ENCODE measurements at regions not wholly inside any gene's neighbourhood (a gene's known extent, or its start where the extent isn't known, plus 50 kb on each side); places are given as distances from the start of the nearest gene placed in this dataset.

- H3K79me2 ChIP-seq (ENCODE audit: control insufficient read depth, insufficient read depth, low read length), result no peaks in the 10 kb centered on the region
- 3% methylated on average over 2 of the region's 2 CpGs for WGBS (ENCODE audit: insufficient coverage, low coverage, missing lambda C conversion rate)
- CTCF ChIA-PET (ENCODE audit: low intra/inter-chr PET ratio), result no interaction called here
- TF ChIP-seq CBX8 (IDR thresholded peaks at IDR 0.05; ENCODE audit: borderline replicate concordance, extremely low read depth, low read depth, low read length, poor library complexity, severe bottlenecking), result no peak
- TF ChIP-seq TCF3 (CRISPR knock-in tag; IDR thresholded peaks at IDR 0.05), result no peak
- in situ Hi-C loops (cut with MboI) (no loop called here), intact Hi-C loops (cut with micrococcal nuclease) (no loop called here)
- no peak overlapping the region for H3K27ac ChIP-seq (ENCODE audit: extremely low read depth, low read depth, low read length)
- POLR2A ChIA-PET, result no interaction called here
- H3K9me3 ChIP-seq (replicated peaks; ENCODE audit: control insufficient read depth, insufficient read depth, low read depth, low read length), result no peaks in the 10 kb centered on the region
- H3K36me3 ChIP-seq (ENCODE audit: control insufficient read depth, insufficient read depth, low read length), result no peaks in the 10 kb centered on the region
- no peaks in the 10 kb centered on the region for H3K4me1 ChIP-seq (replicated peaks in 1 of 2; ENCODE audit: control insufficient read depth in 2 of 2, insufficient read depth in 2 of 2, low read length in 2 of 2)
- H3K27me3 ChIP-seq (ENCODE audit: control insufficient read depth in 2 of 2, insufficient read depth in 2 of 2, low read length in 2 of 2), result no peaks in the 10 kb centered on the region
- no peak overlapping the region for H3K4me2 ChIP-seq (ENCODE audit: insufficient read depth, low read length)
- FAIRE-seq (no peak), DNase-seq (ENCODE audit: extremely low read depth in 1 of 4, low spot score in 3 of 4) (no peak), ATAC-seq (no peak)
- BruUV-seq (replicated peaks), result no TSS peak
- no peak overlapping the region for H3K4me3 ChIP-seq
- no peaks in the 10 kb centered on the region for H4K20me1 ChIP-seq (replicated peaks; ENCODE audit: control insufficient read depth, insufficient read depth, low read length)
- H3K9me1 ChIP-seq (ENCODE audit: control insufficient read depth, insufficient read depth, low read length), result no peaks in the 10 kb centered on the region
- no peak overlapping the region for H3K9ac ChIP-seq (ENCODE audit: insufficient read depth in 1 of 2, low read depth in 2 of 2, low read length in 2 of 2)
- no peak overlapping the region for H2AFZ ChIP-seq (ENCODE audit: low read depth, low read length)
These were observed 476.3 kb upstream of the STXBP6 start for GRCh38 chr14:25526290-25526689.

DNA sequence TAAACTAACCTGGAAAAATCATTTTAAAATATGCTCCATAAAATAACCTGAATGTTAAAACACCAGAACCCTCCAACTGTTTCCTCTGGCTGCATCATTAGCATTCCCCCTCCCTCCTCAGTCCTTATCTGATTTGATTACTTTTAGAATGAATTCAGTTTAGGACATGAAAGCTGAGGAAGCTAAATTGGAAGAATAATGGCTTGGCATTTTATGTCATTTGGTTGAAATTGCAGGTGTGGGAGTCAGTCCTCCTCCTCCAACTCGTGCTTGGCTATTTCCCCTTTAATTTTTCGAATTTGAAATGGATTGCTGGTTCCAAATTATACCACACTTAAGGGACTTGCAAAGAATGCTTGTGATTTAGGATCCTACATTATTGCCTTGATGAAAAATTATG is 473.0 kb upstream of the STXBP6 start:
- Histone ChIP-seq H3K27me3 (ENCODE audit: control insufficient read depth in 2 of 2, insufficient read depth in 2 of 2, low read length in 2 of 2) (no peaks in the 10 kb centered on the region), H3K9ac (ENCODE audit: insufficient read depth in 1 of 2, low read depth in 2 of 2, low read length in 2 of 2) (no peak overlapping the region), H4K20me1 (replicated peaks; ENCODE audit: control insufficient read depth, insufficient read depth, low read length) (no peaks in the 10 kb centered on the region), H3K9me1 (ENCODE audit: control insufficient read depth, insufficient read depth, low read length) (no peaks in the 10 kb centered on the region), H2AFZ (ENCODE audit: low read depth, low read length) (no peak overlapping the region), H3K9me3 (replicated peaks; ENCODE audit: control insufficient read depth, insufficient read depth, low read depth, low read length) (no peaks in the 10 kb centered on the region), H3K27ac (ENCODE audit: extremely low read depth, low read depth, low read length) (no peak overlapping the region), H3K4me3 (no peak overlapping the region), H3K4me1 (replicated peaks in 1 of 2; ENCODE audit: control insufficient read depth in 2 of 2, insufficient read depth in 2 of 2, low read length in 2 of 2) (no peaks in the 10 kb centered on the region), H3K79me2 (ENCODE audit: control insufficient read depth, insufficient read depth, low read length) (no peaks in the 10 kb centered on the region), H3K36me3 (ENCODE audit: control insufficient read depth, insufficient read depth, low read length) (no peaks in the 10 kb centered on the region), H3K4me2 (ENCODE audit: insufficient read depth, low read length) (no peak overlapping the region)
- TF ChIP-seq ZKSCAN3 (CRISPR knock-in tag; IDR thresholded peaks at IDR 0.05) (no peak), EP400 (IDR thresholded peaks at IDR 0.05) (no peak), HNRNPH1 (optimal IDR thresholded peaks at IDR 0.05; ENCODE audit: low read depth, low read length) (no peak), ZNF175 (CRISPR knock-in tag; IDR thresholded peaks at IDR 0.05; ENCODE audit: low read depth) (no peak), ETV6 (IDR thresholded peaks at IDR 0.05; ENCODE audit: borderline replicate concordance in 1 of 2, low read depth in 2 of 2, low read length in 1 of 2) (no peak), ETV6 (CRISPR knock-in tag; IDR thresholded peaks at IDR 0.05; ENCODE audit: borderline replicate concordance) (no peak), POLR3G (IDR thresholded peaks at IDR 0.05; ENCODE audit: extremely low read depth, insufficient read length, insufficient replicate concordance) (no peak), FUS (optimal IDR thresholded peaks at IDR 0.05; ENCODE audit: low read depth, low read length) (no peak), MED1 (CRISPR knock-in tag; IDR thresholded peaks at IDR 0.05; ENCODE audit: borderline replicate concordance) (no peak)
- no TSS peak for BruUV-seq (replicated peaks)
- CTCF ChIA-PET (ENCODE audit: low intra/inter-chr PET ratio), result no interaction called here
- POLR2A ChIA-PET, result no interaction called here
- no peak for DNase-seq (ENCODE audit: extremely low read depth in 1 of 4, low spot score in 3 of 4)
- 0% methylated on average over 2 of the region's 2 CpGs for WGBS (ENCODE audit: insufficient coverage, low coverage, missing lambda C conversion rate)
- ATAC-seq, result no peak
- no peak for FAIRE-seq
- in situ Hi-C loops (cut with MboI) (no loop called here), intact Hi-C loops (cut with micrococcal nuclease) (no loop called here)

Data from K562 (cell line).